ENCODE measurements at regions not wholly inside any gene's neighbourhood (a gene's known extent, or its start where the extent isn't known, plus 50 kb on each side); places are given as distances from the start of the nearest gene placed in this dataset.
"Not testable (repeated sequence)": the region's sequence is repeated elsewhere in the genome, so short reads cannot be mapped to it uniquely, and the experiment has no call there.

DNA sequence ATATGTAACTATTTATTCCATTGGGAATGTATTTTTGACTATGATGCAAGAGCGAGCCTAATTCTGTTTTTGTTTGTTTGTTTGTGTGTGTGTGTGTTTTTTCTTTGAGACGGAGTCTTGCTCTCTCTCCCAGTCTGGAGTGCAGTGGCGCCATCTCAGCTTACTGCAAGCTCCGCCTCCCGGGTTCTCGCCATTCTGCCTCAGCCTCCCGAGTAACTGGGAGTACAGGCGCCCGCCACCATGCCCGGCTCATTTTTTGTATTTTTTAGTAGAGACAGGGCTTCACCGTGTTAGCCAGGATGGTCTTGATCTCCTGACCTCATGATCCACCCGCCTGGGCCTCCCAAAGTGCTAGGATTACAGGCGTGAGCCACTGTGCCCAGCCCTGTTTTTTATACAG is 415.4 kb upstream of the CDIN1 start:
- RAD21 ChIA-PET (ENCODE audit: unreplicated experiment); FAIRE-seq; intact Hi-C loops (cut with micrococcal nuclease; ENCODE audit: unreplicated experiment); H3K27ac ChIP-seq (ENCODE audit: control insufficient read depth, insufficient read depth); SMC1A ChIA-PET (ENCODE audit: uncharacterized antibody, unreplicated experiment); H3K4me2 ChIP-seq (ENCODE audit: control insufficient read depth, insufficient read depth); BruUV-seq (replicated peaks); H3K9ac ChIP-seq (ENCODE audit: control insufficient read depth, insufficient read depth, low read length); H3K9me3 ChIP-seq (replicated peaks; ENCODE audit: control insufficient read depth, insufficient read depth, low read length); H3K4me3 ChIP-seq; H4K20me1 ChIP-seq (ENCODE audit: control insufficient read depth, insufficient read depth); in situ Hi-C loops (cut with MboI); H3K27me3 ChIP-seq (replicated peaks in 1 of 2; ENCODE audit: control insufficient read depth in 2 of 2, insufficient read depth in 2 of 2, low read length in 1 of 2); POLR2A ChIA-PET; DNase-seq (ENCODE audit: low read depth, low spot score); ATAC-seq; H3K36me3 ChIP-seq (ENCODE audit: control insufficient read depth in 2 of 2, insufficient read depth in 2 of 2, low read length in 1 of 2); H3K79me2 ChIP-seq (ENCODE audit: control insufficient read depth, insufficient read depth, low read length); H3K4me1 ChIP-seq (ENCODE audit: control insufficient read depth, insufficient read depth, low read length); H2AFZ ChIP-seq (ENCODE audit: control insufficient read depth, low read depth, low read length); CTCF ChIA-PET: not testable (repeated sequence)
- WGBS (ENCODE audit: insufficient coverage, insufficient replicate concordance, low lambda C conversion rate, missing lambda C conversion rate), result 55% methylated on average over 13 of the region's 13 CpGs

DNA sequence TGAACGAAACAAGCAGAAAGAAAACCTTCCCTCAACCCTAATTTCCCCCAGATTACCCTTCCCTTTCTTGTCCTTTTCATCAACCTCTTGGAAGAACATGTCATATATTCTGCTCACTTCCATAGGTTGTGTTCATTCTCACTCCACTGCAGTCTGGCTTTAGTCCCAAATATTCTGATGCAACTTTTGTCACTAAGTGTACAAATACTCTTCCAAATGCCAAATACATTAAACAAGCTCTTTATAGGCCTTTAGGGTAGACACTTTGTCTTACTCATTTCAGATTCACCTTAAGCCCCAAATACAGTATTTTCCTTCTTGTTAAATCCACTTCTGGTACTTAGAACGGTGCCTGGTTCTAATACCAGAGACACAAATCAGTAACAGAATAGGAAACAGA is 406.5 kb upstream of the CDIN1 start:
- Histone ChIP-seq H3K9ac (ENCODE audit: control insufficient read depth, insufficient read depth, low read length) (no peak overlapping the region), H3K4me3 (no peak overlapping the region), H3K36me3 (ENCODE audit: control insufficient read depth in 2 of 2, insufficient read depth in 2 of 2, low read length in 1 of 2) (no peaks in the 10 kb centered on the region), H3K9me3 (replicated peaks; ENCODE audit: control insufficient read depth, insufficient read depth, low read length) (no peaks in the 10 kb centered on the region), H3K27me3 (replicated peaks in 1 of 2; ENCODE audit: control insufficient read depth in 2 of 2, insufficient read depth in 2 of 2, low read length in 1 of 2) (no peaks in the 10 kb centered on the region), H3K79me2 (ENCODE audit: control insufficient read depth, insufficient read depth, low read length) (no peaks in the 10 kb centered on the region), H3K4me1 (ENCODE audit: control insufficient read depth, insufficient read depth, low read length) (no peaks in the 10 kb centered on the region), H3K4me2 (ENCODE audit: control insufficient read depth, insufficient read depth) (no peak overlapping the region), H4K20me1 (ENCODE audit: control insufficient read depth, insufficient read depth) (no peaks in the 10 kb centered on the region), H3K27ac (ENCODE audit: control insufficient read depth, insufficient read depth) (no peak overlapping the region), H2AFZ (ENCODE audit: control insufficient read depth, low read depth, low read length) (no peak overlapping the region)
- ATAC-seq, result no peak
- ChIA-PET SMC1A (ENCODE audit: uncharacterized antibody, unreplicated experiment) (no interaction called here), POLR2A (no interaction called here), CTCF (no interaction called here), RAD21 (ENCODE audit: unreplicated experiment) (no interaction called here)
- no TSS peak for BruUV-seq (replicated peaks)
- in situ Hi-C loops (cut with MboI), result no loop called here
- DNase-seq (ENCODE audit: low read depth, low spot score), result no peak
- intact Hi-C loops (cut with micrococcal nuclease; ENCODE audit: unreplicated experiment), result no loop called here
- no peak for FAIRE-seq
- 0% methylated on average over 2 of the region's 2 CpGs for WGBS (ENCODE audit: insufficient coverage, insufficient replicate concordance, low lambda C conversion rate, missing lambda C conversion rate)
- TF ChIP-seq CHD1 (IDR thresholded peaks at IDR 0.05; ENCODE audit: low read depth, low read length), result no peak
- TF ChIP-seq JUND (IDR thresholded peaks at IDR 0.05; ENCODE audit: low read depth, low read length), result no peak
- TF ChIP-seq ZNF207 (IDR thresholded peaks at IDR 0.05; ENCODE audit: borderline replicate concordance), result no peak
- no peak for TF ChIP-seq MYC (IDR thresholded peaks at IDR 0.05; ENCODE audit: insufficient read depth, insufficient read length, insufficient replicate concordance, low read length, severe bottlenecking)
- TF ChIP-seq, protein P1, sequence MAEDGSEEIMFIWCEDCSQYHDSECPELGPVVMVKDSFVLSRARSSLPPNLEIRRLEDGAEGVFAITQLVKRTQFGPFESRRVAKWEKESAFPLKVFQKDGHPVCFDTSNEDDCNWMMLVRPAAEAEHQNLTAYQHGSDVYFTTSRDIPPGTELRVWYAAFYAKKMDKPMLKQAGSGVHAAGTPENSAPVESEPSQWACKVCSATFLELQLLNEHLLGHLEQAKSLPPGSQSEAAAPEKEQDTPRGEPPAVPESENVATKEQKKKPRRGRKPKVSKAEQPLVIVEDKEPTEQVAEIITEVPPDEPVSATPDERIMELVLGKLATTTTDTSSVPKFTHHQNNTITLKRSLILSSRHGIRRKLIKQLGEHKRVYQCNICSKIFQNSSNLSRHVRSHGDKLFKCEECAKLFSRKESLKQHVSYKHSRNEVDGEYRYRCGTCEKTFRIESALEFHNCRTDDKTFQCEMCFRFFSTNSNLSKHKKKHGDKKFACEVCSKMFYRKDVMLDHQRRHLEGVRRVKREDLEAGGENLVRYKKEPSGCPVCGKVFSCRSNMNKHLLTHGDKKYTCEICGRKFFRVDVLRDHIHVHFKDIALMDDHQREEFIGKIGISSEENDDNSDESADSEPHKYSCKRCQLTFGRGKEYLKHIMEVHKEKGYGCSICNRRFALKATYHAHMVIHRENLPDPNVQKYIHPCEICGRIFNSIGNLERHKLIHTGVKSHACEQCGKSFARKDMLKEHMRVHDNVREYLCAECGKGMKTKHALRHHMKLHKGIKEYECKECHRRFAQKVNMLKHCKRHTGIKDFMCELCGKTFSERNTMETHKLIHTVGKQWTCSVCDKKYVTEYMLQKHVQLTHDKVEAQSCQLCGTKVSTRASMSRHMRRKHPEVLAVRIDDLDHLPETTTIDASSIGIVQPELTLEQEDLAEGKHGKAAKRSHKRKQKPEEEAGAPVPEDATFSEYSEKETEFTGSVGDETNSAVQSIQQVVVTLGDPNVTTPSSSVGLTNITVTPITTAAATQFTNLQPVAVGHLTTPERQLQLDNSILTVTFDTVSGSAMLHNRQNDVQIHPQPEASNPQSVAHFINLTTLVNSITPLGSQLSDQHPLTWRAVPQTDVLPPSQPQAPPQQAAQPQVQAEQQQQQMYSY (CRISPR knock-in tag; IDR thresholded peaks at IDR 0.05), result no peak
- TF ChIP-seq FOS (IDR thresholded peaks at IDR 0.05; ENCODE audit: borderline replicate concordance, extremely low read depth, insufficient read length), result no peak
- no peak for TF ChIP-seq BACH1 (IDR thresholded peaks at IDR 0.05; ENCODE audit: borderline replicate concordance)
- TF ChIP-seq ATF7 (IDR thresholded peaks at IDR 0.05; ENCODE audit: low read depth), result no peak
- no peak for TF ChIP-seq BCL11A (IDR thresholded peaks at IDR 0.05; ENCODE audit: low read depth, low read length)
- TF ChIP-seq, protein P2, sequence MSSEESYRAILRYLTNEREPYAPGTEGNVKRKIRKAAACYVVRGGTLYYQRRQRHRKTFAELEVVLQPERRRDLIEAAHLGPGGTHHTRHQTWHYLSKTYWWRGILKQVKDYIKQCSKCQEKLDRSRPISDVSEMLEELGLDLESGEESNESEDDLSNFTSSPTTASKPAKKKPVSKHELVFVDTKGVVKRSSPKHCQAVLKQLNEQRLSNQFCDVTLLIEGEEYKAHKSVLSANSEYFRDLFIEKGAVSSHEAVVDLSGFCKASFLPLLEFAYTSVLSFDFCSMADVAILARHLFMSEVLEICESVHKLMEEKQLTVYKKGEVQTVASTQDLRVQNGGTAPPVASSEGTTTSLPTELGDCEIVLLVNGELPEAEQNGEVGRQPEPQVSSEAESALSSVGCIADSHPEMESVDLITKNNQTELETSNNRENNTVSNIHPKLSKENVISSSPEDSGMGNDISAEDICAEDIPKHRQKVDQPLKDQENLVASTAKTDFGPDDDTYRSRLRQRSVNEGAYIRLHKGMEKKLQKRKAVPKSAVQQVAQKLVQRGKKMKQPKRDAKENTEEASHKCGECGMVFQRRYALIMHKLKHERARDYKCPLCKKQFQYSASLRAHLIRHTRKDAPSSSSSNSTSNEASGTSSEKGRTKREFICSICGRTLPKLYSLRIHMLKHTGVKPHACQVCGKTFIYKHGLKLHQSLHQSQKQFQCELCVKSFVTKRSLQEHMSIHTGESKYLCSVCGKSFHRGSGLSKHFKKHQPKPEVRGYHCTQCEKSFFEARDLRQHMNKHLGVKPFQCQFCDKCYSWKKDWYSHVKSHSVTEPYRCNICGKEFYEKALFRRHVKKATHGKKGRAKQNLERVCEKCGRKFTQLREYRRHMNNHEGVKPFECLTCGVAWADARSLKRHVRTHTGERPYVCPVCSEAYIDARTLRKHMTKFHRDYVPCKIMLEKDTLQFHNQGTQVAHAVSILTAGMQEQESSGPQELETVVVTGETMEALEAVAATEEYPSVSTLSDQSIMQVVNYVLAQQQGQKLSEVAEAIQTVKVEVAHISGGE (CRISPR knock-in tag; IDR thresholded peaks at IDR 0.05), result no peak
- no peak for TF ChIP-seq RCOR1 (conservative IDR thresholded peaks at IDR 0.05; ENCODE audit: low read depth, low read length)
- TF ChIP-seq NFXL1 (IDR thresholded peaks at IDR 0.05; ENCODE audit: borderline replicate concordance), result no peak

All from GM12878 (cell line).